ENCODE measurements at regions not wholly inside any gene's neighbourhood (a gene's known extent, or its start where the extent isn't known, plus 50 kb on each side); places are given as distances from the start of the nearest gene placed in this dataset.
A peak's percentile ranks its signal among the peaks of the same experiment; 100 is the strongest.

DNA sequence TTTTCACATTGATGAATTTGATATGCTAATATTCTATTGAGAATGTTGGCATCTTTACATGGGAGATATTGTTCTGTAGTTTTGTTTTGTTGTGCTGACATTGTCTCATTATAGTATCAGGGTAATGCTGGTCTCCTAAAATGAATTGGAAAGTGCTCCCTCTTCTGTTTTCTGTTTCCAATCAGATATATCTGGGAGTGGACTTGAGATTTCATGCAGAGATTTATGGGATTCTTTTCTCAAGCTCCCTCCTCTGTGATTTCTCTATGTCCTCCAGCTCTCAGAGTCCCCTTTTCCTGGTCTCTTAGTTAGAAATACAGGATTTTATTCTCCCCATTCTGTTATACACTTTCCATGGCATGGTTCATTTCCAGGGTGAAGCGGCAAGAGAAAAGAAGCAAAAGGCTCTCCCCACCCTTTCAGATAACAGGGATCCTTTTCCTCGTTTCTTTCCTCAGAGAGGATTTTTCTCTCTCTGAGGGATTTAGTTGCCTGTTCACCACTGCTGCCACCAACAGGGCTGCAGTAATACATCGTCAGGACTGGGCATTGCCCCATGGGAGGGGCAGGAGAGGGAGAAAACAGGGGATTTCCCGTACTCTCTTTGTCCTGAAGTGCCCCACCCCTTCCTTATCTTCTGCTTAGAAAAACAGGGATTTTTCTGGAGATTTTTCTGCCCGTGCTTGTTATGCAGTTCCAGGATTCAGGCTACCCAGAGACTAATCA is 59.3 kb upstream of the STMND1 start:
- TF ChIP-seq, protein P1, sequence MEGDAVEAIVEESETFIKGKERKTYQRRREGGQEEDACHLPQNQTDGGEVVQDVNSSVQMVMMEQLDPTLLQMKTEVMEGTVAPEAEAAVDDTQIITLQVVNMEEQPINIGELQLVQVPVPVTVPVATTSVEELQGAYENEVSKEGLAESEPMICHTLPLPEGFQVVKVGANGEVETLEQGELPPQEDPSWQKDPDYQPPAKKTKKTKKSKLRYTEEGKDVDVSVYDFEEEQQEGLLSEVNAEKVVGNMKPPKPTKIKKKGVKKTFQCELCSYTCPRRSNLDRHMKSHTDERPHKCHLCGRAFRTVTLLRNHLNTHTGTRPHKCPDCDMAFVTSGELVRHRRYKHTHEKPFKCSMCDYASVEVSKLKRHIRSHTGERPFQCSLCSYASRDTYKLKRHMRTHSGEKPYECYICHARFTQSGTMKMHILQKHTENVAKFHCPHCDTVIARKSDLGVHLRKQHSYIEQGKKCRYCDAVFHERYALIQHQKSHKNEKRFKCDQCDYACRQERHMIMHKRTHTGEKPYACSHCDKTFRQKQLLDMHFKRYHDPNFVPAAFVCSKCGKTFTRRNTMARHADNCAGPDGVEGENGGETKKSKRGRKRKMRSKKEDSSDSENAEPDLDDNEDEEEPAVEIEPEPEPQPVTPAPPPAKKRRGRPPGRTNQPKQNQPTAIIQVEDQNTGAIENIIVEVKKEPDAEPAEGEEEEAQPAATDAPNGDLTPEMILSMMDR (IDR thresholded peaks at IDR 0.05) = peak in 3 of 6 experiments; percentile 6 to 25 (median 14)
- TF ChIP-seq POLR2A (IDR thresholded peaks at IDR 0.05) = no peak
- peak in 1 of 2 donors; percentile 24 for TF ChIP-seq POLR2AphosphoS5 (IDR thresholded peaks at IDR 0.05)
- TF ChIP-seq EP300 (IDR thresholded peaks at IDR 0.05) = no peak

Data from upper lobe of left lung (tissue), 4 donors.